H7 (cell line): ENCODE measurements at regions not wholly inside any gene's neighbourhood (a gene's known extent, or its start where the extent isn't known, plus 50 kb on each side); places are given as distances from the start of the nearest gene placed in this dataset.

ENCODE experiments used
- DNase-seq: peaks from one replicate; pipeline ENCODE4 v3.0.0; 2012
- H3K27me3 ChIP-seq: 2 replicates; pipeline ENCODE4 v1.6.0; 2011; ENCODE audit warnings: mild to moderate bottlenecking, low read length; ENCODE audit not compliant: control insufficient read depth, insufficient read depth
- H3K36me3 ChIP-seq: replicated peaks from 2 replicates; pipeline ENCODE4 v1.5.1; 2011; ENCODE audit warnings: low read length; ENCODE audit not compliant: control insufficient read depth, insufficient read depth
- H3K4me3 ChIP-seq: 2 replicates; pipeline ENCODE4 v1.5.1; 2011; ENCODE audit warnings: low read depth, mild to moderate bottlenecking, control low read depth, low read length, moderate library complexity; ENCODE audit not compliant: insufficient read depth

DNA sequence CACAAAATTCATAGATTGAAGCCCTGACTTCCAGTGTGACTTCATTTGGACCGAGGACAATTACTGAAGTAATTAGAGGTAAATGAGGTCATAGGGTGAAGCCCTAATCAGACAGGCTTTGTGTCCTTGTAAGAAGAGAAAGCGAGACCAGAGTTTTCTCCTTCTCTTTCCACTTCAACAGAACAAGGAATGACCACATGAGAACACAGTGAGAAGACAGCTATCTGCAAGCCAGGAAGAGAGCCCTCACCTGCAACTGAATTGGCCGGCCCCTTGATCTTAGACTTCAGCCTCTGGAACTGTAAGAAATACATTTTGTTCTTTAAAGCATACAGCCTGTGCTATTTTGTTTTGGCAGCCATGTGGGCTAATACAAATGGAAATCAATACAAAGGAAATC lies 67.1 kb upstream of the PRKG2 start:
- no peak overlapping the region for H3K4me3 ChIP-seq
- H3K27me3 ChIP-seq: no peaks in the 10 kb centered on the region
- no peak for DNase-seq
- no peaks in the 10 kb centered on the region for H3K36me3 ChIP-seq

DNA sequence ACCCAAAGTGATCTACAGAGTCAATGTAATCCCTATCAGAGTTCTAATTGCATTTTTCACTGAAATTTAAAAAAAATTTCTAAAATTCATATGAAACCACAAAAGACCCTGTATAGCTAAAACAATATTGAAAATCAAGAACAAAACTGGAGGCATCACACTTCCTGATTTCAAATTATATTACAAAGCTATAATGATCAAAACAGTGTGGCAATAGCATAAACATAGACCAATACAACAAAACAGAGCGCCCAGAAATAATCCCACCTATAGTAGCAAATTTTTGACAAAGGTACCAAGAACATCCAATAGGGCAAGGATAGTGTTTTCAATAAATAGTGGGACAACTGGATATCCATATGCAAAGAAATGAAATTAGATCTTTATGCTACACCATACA lies 59.4 kb upstream of the PRKG2 start:
- Histone ChIP-seq H3K36me3 (no peaks in the 10 kb centered on the region), H3K4me3 (no peak overlapping the region), H3K27me3 (no peaks in the 10 kb centered on the region)
- no peak for DNase-seq

DNA sequence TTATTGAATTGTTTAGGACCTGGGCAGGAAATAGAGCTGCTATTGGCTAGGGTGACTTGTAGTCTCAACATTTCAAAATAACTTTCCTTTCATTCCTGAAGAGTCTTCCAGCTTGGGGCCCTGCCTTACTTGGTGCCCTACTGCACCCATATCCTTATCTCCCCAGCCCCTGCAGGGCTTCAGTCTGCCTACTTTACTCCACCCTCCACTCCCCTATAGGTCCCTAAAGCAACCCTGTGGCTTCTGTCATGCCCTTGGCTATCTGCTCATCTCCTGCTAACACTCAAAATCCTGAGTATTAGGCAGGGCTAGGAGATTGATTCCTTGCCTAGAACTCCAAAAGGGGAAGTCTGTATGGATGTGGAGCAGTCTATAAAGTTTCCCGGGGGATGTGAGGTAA lies 57.6 kb upstream of the PRKG2 start:
- no peaks in the 10 kb centered on the region for H3K27me3 ChIP-seq
- H3K4me3 ChIP-seq: no peak overlapping the region
- no peaks in the 10 kb centered on the region for H3K36me3 ChIP-seq
- no peak for DNase-seq
